Amniotic epithelial cell (primary cell): ENCODE measurements at regions not wholly inside any gene's neighbourhood (a gene's known extent, or its start where the extent isn't known, plus 50 kb on each side); places are given as distances from the start of the nearest gene placed in this dataset.
"Not testable (repeated sequence)": the region's sequence is repeated elsewhere in the genome, so short reads cannot be mapped to it uniquely, and the experiment has no call there.

ENCODE experiments used
- DNase-seq: peaks from one replicate; pipeline ENCODE4 v3.0.0-alpha.2; 2010; ENCODE audit warnings: low read depth

DNA sequence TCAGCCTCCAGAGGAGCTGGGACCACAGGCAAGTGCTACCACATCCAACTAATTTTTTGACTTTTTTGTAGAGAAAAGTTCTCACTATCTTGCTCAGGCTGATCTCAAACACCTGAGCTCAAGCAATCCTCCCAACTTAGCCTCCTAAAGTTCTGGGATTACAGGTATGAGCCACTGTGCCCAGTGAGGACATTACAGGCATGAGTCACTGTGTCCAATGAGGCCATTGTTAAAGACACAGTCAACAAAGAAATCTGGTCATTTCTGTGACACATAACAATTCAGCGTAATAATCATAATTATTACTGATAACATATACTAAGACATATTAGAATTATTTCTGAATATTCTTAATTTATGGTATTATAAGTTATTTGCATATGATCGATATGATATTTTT, 463.4 kb upstream of the NDN start:
- no peak for DNase-seq

DNA sequence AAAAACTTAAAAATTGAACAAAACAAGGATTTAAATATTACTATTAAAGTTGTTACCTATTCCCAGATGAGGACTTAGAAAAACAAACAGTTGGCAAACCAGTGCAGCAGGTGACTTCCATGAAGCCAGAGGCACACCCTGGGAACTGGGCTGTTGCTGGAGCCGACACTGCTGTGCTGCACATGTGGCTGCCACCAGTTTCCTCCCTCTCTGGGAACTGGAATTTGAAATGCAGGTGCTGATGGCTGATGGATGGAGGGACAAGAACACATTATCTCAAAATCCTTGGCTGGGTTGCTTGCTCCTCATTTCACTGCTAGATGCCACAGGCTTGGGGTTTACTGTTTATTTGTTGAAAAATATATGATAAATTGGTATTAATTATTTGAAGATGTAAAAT, 471.2 kb upstream of the NDN start:
- DNase-seq = not testable (repeated sequence)

DNA sequence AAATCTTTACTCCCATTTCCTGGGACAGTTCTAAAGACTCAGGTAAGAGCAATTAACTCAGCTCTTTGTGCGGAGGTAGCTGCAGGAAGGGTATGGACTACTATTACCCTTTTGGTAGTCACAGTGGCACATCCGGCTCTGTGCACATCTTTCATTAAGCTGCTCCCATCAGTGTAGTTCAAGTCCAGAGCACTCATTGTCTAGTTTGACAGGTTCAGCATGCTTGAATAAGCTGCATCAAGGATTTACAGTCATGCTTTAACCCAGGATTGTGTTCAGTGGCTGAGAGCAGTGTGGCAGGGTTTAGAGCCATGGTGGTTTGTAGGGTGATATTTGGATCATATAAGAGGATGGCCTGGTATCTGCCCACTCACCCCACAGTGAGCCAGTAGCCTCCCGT, 478.4 kb upstream of the NDN start:
- DNase-seq = not testable (repeated sequence)

DNA sequence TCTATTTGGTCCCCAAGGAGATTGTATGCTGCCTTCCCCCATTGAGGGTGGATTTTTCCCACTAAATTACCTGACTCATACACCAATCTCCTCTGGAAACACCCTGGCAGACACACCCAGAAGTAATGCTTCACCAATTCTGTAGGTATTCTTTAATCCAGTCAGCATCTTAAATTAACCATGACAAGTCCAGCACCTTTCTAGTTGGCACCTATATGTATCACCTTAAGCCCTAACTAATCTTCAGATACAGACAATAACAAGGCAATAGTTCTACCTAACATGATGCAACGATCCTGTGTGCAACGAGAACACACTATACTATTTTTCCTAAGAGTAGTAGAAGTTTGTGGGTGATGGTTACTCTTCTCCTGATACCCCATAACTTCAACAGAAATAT, 473.3 kb upstream of the NPAP1 start:
- not testable (repeated sequence) for DNase-seq

DNA sequence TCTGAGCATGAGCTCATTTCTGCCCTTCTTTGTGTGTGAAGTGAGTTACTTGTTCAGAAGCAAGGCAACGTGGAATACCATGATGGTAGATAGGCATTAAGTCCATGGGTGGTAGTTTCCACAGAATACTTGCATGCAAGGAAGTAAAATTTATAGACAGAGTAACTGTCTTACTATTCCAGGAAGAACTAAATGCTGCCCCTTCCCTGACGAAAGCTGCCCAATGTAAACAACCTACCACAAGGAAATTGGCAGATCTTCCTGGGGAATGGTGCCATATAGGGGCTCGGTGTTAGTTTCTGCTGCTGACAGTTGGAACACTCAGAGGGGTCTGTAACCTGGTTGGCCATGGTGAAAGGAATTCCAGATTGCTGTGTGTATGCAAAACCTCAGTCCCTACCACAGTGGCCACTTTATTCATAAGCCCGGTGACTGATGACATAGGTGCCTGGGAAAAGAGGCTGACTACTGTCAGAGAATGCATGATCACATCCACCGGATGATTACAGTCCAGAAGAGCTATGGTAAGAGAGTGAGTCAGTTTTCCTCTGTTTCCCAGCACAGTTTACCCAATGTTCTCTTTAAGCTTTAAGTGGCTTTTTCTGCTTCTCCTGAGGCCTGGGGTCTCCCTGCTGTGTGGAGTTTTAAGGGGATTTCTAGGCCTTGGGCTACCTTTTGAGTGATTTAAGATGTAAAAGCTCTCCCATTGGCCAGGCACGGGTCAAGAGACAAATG, 463.7 kb upstream of the NPAP1 start:
- not testable (repeated sequence) for DNase-seq

DNA sequence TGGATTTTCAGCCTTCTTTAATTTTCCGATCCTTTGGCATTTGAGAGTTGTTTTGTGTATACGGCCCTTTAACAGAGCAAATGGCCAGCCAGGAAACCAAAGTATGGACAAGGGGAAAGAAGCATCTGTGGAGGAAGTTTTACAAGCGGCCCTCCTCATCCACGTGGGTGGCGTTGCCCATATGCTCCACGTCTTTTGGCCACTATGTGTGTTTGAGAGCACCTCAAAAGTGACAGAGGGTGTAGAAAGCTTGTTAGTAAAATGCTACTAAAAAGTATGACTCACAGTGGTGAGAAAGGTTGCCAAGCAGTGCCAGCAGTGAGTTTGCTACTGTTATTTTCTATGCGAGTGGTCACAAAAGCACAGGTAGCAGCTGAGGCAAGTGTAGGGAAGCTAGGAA, 451.8 kb upstream of the NPAP1 start:
- no peak for DNase-seq

DNA sequence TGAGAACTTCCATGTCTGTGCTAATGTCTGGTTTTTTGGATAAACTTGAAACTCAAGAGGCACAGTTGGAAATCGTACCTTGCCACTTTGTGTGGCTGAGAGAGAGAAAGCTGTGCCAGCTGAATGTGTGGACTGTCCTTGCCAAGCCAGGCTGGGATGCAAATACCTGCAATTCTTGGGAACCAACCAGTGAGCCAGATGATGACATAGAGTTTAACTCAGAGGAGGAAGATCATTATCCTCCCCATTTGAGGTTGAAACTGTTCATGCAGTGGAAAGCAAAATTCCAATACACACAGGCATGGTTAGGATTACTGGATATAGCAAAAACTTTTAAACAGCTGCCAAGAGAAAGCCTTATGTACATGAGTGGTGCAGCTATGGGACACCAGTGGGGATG, 451.4 kb upstream of the NPAP1 start:
- no peak for DNase-seq

DNA sequence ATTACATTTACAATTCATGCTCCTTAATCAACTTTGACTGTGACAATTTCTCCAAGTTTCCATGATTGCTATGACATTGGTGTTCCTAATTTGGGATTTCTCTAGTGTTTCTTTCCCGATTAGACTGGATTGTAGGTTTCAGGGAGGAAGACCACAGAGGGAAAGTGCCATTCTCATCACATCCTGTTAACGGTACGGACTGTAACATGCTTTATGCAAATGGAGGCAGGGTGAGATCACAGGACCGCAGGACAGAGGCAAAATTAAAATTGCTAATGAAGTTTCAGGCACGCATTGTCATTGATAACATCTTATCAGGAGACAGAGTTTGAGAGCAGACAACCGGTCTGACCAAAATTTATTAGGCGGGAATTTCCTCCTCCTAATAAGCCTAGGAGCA, 446.7 kb upstream of the NPAP1 start:
- not testable (repeated sequence) for DNase-seq

DNA sequence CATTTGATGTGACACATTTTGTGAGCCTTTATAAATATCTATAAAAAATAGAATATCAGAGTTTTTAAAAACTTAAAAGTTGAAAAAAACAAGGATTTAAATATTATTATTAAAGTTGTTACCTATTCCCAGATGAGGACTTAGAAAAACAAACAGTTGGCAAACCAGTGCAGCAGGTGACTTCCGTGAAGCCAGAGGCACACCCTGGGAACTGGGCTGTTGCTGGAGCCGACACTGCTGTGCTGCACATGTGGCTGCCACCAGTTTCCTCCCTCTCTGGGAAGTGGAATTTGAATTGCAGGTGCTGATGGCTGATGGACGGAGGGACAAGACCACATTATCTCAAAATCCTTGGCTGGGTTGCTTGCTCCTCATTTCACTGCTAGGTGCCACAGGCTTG, 442.4 kb upstream of the NPAP1 start:
- DNase-seq = not testable (repeated sequence)

DNA sequence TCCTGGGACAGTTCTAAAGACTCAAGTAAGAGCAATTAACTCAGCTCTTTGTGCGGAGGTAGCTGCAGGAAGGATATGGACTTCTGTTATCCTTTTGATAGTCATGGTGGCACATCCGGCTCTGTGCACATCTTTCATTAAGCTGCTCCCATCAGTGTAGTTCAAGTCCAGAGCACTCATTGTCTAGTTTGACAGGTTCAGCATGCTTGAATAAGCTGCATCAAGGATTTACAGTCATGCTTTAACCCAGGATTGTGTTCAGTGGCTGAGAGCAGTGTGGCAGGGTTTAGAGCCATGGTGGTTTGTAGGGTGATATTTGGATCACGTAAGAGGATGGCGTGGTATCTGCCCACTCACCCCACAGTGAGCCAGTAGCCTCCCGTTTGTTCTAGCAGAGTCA, 435.0 kb upstream of the NPAP1 start:
- DNase-seq = not testable (repeated sequence)

DNA sequence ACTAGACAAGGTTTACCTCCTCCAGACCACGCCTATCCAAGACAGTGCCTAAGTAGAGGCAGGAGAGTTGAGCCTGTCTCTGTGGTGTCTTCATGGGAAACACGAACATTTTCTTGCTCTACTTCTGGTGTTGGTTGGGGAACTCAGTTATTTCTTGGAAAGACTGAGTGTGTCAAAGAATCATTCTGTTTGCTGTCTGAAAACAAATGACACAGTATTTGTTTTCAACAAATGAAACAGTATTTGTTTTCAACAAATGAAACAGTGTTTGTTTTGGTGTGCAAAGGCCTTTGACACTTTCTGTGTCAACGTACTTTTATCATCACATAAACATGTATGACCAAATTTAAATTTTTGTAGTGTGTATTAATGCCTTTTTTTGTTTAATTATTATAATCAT, 416.5 kb upstream of the NPAP1 start:
- not testable (repeated sequence) for DNase-seq

DNA sequence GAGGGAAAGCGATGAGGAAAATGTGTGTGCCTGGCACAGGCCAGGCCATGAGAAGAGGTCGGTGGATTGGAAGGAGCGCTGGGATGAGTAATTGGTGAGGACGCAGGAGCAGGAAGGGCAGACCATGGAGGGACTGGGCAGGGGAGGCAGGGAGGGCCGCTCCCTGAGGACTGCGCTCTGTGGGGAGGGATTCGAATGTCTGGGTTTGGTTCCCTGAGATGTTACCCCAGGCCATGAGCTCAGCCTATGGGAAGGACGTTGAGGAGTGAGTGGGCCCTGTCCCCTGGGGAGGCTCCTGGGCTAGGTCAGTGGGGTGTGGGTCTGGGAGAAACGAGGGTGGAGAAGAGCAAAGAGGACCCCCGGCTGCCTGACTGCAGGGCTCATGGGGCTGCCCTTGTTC, 415.2 kb upstream of the NPAP1 start:
- not testable (repeated sequence) for DNase-seq

DNA sequence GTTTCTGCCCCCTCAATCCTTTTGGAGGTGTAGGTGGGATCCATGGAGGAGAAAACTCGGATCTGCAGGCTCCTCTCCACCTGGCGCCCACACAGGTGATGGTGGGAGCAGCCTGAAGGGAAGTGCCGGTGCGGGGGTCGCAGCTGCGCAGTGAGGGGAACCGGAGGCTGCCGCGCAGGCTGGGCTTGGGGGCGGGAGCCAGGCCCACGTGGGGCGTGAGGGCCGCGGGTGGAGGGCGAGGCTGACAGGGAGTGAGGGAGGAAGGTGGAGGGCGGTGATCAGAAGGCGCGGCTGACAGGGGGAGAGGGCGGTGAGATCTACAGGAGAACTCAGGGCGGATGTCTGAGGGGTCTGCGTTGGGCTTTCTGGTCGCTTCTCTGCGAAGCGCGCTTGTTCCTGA, 414.7 kb upstream of the NPAP1 start:
- DNase-seq = not testable (repeated sequence)

DNA sequence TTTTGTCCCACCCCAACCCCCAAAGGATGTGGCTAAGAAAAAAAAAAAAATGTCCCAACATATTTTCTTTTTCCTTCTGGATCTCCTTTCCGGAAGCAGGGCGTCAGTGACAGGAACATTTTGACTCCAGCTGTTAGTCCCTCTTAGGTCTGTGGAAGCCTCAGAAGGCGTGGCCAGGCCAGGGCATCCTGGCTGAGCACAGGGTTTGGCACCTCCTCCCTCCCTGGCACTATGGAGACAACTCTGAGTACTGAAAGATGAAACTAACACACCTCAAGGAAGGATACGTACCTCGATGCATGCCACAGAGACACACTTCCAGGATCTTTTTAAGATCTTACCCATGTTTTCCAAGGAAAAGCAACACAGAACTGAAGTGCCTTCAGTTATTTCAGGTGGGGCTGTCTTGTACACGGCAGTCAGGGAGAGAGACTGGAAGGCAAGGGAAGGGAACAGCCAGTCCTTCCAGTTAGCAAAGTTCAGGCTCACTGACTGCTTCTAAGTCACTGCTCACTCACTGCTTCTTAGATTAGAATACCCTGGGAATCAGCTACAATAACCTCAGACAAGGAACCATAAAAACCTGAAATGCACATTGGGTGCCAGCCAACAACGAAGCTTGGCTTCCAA, 406.9 kb upstream of the NPAP1 start:
- DNase-seq = not testable (repeated sequence)

DNA sequence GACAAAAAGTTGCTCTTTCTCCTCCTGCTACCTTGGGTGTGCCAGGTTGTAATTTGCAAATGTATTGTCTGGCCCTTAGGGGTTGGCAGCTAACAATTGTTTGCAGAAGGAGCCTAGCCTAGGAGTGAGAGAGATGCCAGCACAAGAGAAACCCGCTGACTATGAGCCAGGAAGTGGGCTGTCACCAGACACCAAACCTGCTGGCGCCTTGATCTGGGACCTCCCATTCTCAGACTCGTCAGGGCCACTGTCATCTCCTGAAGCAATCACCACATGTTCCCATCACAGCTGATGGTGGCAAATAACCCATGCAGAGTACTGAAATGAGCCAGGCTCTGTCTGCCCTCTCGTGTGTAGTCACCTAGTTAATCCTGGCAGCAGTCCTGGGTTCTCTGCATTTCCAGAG, 406.4 kb upstream of the NPAP1 start:
- no peak for DNase-seq

DNA sequence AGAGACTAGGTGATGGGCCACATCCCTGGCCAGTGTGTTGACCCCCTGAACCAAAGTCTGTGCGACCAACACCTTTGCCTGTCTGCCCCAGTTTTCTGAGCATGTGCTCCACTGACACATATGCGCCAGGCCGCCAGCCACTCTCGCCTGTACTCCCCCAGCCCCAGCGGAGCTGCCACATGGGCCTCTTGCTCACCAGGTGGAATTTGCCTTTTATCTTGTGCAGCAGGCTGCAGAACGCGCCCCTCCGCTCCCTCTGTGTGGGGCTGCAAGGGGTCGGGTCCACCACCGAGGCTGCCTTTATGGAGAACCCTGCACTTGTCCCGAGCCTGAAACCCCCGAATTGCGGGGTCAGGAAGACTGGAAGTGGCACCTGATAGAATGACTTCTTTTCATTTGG, 405.7 kb upstream of the NPAP1 start:
- DNase-seq = no peak

DNA sequence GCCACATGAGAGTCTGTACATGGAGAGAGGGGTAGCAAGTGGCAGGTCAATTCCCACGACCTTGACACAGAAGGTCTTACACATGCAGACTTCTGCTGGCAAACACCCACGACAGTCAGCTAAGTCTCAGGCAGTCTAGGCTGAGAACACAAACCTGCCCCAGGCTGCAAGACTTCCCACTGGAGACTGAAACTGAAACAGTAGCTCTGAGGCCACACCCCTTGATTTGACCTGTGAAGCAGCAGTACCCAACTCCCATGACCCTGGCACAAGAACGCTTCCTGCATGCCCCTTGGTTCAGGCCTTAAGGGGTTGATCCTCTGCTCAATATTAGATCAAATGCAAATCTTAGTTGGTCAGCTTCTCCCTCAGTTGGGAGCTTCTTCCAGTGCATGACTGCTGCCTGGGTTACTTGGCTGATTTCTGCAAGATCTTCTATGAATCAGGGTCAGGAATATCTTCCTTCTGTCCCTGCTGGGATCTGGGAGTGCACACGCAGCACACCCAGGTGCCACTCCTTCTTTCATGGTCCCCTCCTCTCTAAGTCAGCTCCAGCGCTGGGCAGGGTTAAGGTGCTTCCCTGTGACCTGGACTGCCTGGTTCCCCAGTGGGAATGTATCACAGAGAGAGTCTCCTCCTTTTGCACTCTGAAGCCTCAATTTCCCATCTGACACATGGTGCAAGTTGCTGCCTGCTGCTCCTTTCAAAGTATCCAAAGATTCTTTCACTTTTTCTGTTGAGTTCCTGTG, 403.9 kb upstream of the NPAP1 start:
- not testable (repeated sequence) for DNase-seq

DNA sequence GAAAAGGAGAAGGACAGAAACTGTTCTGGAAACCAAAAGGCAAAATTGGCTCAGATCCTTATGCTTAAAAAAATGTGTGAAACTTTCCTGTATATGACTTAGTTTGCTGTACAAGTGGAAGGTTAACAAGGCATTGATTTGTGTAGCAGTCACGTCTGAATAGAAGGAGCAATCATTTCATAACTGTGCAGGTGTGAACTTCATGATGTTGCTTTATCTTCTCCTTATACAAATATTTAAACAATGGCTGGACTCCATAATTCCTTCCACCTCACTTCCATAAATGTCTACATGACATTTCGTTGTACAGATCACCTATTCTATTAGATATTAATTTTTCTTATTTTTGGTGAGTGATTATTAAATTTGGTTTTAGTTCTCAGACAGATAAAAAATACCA, 382.7 kb upstream of the NPAP1 start:
- no peak for DNase-seq

DNA sequence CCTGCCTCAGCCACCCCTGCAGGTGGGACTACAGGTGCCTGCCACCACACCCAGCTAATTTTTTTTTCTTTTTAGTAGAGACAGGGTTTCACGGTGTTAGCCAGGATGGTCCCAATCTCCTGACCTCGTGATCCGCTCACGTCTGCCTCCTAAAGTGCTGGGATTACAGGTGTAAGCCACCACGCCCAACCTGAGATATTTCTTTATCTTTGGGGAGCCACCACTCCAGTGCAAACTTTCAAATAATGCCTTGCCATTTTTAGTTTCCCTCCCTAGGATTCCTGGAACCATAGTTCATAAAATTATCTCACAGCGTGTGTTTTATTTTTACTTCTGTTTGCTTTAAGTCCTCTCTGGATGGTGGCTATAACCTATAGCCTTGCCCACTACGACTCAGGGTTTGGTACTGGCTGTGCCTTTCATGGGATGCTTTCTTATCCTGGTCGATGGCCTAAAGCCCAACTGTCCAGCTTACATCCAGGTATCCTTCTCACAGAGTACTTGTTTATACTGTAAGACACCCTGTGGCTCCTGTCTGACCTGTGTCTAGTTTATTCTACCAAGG, 374.7 kb upstream of the NPAP1 start:
- not testable (repeated sequence) for DNase-seq

DNA sequence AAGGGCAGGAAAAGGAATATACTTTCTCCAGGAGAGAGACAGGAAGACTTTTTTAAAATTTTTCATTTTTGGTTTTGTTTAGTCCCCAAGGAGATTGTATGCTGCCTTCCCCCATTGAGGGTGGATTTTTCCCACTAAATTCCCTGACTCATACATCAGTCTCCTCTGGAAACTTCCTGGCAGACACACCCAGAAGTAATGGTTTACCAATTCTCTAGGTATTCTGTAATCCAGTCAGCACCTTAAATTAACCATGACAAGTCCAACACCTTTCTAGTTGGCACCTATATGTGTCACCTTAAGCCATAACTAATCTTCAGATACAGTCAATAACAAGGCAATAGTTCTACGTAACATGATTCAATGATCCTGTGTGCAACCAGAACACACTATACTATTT, 373.6 kb upstream of the NPAP1 start:
- not testable (repeated sequence) for DNase-seq

DNA sequence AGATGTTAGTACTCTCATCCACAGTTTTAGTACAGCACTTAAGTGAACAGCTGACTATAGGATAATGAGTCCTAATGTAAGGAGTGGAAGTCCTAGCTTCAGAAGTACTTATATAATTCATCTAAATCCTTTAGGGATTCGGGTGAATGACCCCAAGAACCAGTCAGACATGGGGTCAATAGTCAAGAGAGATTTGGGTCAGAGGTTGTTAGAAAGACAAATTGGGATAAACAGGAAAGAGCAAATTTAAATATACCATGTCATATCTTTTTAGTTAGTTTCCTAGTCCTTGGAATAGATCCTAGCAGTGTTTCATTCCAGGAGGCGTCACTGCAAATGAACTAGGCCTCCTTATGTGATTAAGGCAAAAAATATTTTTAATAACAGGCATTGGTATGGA, 370.8 kb upstream of the NPAP1 start:
- DNase-seq = not testable (repeated sequence)

DNA sequence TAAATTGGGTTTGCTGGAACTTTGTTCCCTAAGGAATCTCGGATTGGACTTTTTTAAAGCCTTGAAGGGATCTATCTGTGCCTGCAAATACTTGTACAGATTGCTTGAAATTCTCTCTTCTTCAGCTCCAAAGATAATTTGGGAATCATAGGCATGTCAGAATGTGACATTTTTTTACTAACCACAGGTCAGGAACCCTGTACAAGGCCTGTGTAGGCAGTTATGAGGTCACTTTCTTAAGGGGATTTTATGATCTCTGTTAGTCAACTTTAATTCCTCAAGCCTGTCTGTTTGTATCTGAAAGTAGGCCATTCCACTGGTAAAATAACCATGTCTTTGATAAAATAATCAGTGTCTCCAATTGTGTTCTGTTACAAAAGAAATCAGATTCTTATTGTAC, 369.9 kb upstream of the NPAP1 start:
- DNase-seq = not testable (repeated sequence)

DNA sequence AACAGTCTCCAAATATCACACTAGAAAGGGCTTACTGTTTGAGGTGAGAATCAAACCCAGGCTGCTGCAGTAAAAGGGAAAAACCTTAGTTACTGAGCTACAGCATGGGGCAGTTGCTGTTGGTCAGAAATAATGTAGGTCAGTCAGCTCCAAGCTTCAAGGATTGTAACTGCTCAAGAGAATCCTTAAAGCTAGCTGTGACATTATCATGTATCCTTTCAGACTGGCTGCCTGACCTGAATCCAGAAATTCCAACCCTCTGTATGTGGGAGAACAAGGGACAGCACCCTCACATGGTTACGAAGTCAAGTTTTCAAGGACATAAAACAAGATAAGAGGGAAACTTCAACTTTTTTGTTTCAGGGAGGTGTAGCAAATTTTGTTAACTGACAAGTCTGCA, 365.9 kb upstream of the NPAP1 start:
- DNase-seq = not testable (repeated sequence)
